ENCODE measurements at regions not wholly inside any gene's neighbourhood (a gene's known extent, or its start where the extent isn't known, plus 50 kb on each side); places are given as distances from the start of the nearest gene placed in this dataset.

- Histone ChIP-seq H3K4me3 (ENCODE audit: low read length) (no peak overlapping the region), H3K27me3 (ENCODE audit: control insufficient read depth in 1 of 2, insufficient read depth in 2 of 2, low read length in 2 of 2) (no peaks in the 10 kb centered on the region), H3K27ac (ENCODE audit: low read depth in 1 of 2, low read length in 2 of 2) (no peak overlapping the region), H3K9me3 (ENCODE audit: control insufficient read depth in 1 of 2, insufficient read depth in 1 of 2, low read length in 2 of 2) (no peaks in the 10 kb centered on the region), H3K4me1 (ENCODE audit: insufficient read depth, low read length) (no peaks in the 10 kb centered on the region), H3K36me3 (ENCODE audit: insufficient read depth, low read length) (no peaks in the 10 kb centered on the region)
- no peaks in the 10 kb centered on the region for H3K4me1 Mint-ChIP-seq (ENCODE audit: low read depth)
- no peaks in the 10 kb centered on the region for H3K27me3 Mint-ChIP-seq
- TF ChIP-seq, protein P1, sequence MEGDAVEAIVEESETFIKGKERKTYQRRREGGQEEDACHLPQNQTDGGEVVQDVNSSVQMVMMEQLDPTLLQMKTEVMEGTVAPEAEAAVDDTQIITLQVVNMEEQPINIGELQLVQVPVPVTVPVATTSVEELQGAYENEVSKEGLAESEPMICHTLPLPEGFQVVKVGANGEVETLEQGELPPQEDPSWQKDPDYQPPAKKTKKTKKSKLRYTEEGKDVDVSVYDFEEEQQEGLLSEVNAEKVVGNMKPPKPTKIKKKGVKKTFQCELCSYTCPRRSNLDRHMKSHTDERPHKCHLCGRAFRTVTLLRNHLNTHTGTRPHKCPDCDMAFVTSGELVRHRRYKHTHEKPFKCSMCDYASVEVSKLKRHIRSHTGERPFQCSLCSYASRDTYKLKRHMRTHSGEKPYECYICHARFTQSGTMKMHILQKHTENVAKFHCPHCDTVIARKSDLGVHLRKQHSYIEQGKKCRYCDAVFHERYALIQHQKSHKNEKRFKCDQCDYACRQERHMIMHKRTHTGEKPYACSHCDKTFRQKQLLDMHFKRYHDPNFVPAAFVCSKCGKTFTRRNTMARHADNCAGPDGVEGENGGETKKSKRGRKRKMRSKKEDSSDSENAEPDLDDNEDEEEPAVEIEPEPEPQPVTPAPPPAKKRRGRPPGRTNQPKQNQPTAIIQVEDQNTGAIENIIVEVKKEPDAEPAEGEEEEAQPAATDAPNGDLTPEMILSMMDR (IDR thresholded peaks at IDR 0.05): no peak
- intact Hi-C loops (cut with DNase I, micrococcal nuclease): no loop called here
- H3K9me3 Mint-ChIP-seq: peaks cover 16% of the 10 kb centered on the region
- ChIA-PET POLR2A (no interaction called here), CTCF (no interaction called here)
- no peaks in the 10 kb centered on the region for H3K36me3 Mint-ChIP-seq (ENCODE audit: low read depth)
- ATAC-seq (ENCODE audit: poor library complexity) (no peak), DNase-seq (no peak)
- H3K4me3 Mint-ChIP-seq: no peak overlapping the region
- H3K27ac Mint-ChIP-seq: no peak overlapping the region
These were observed 582.1 kb upstream of the JAG1 start for GRCh38 chr20:11255860-11256259.

DNA sequence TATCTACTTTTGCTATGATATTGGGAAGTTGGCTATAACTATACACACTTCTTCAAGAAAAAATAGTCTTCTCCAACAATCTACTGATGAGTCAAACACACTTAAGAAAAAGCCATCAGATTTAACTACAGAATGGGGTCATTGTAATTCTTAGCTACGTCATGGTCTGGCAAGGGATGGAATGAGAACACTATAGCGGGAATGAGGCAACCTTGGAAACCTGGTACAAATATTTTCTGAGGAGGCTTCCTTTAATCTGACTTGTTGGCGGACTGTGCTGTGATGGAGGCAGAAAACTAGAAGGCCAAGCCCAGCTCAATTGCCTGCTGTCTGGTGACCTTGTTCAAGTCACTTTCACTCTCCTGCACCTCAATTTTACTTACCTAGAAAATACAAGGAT is 586.8 kb upstream of the JAG1 start:
- no peaks in the 10 kb centered on the region for H3K36me3 ChIP-seq (ENCODE audit: insufficient read depth, low read length)
- no peak overlapping the region for H3K4me3 Mint-ChIP-seq
- no peak overlapping the region for H3K27ac Mint-ChIP-seq
- H3K9me3 ChIP-seq (ENCODE audit: control insufficient read depth in 1 of 2, insufficient read depth in 1 of 2, low read length in 2 of 2): peaks cover 0 to 5% of the 10 kb centered on the region in 2 experiments
- peaks cover 11% of the 10 kb centered on the region for H3K9me3 Mint-ChIP-seq
- H3K4me1 ChIP-seq (ENCODE audit: insufficient read depth, low read length): no peaks in the 10 kb centered on the region
- intact Hi-C loops (cut with DNase I, micrococcal nuclease): no loop called here
- no peak for ATAC-seq (ENCODE audit: poor library complexity)
- no peaks in the 10 kb centered on the region for H3K4me1 Mint-ChIP-seq (ENCODE audit: low read depth)
- no peaks in the 10 kb centered on the region for H3K27me3 Mint-ChIP-seq
- ChIA-PET POLR2A (no interaction called here), CTCF (no interaction called here)
- TF ChIP-seq, protein P1 (IDR thresholded peaks at IDR 0.05): no peak
- no peak for DNase-seq
- no peak overlapping the region for H3K27ac ChIP-seq (ENCODE audit: low read depth in 1 of 2, low read length in 2 of 2)
- peaks cover 0 to 2% of the 10 kb centered on the region in 2 experiments for H3K27me3 ChIP-seq (ENCODE audit: control insufficient read depth in 1 of 2, insufficient read depth in 2 of 2, low read length in 2 of 2)
- no peaks in the 10 kb centered on the region for H3K36me3 Mint-ChIP-seq (ENCODE audit: low read depth)
- H3K4me3 ChIP-seq (ENCODE audit: low read length): no peak overlapping the region

DNA sequence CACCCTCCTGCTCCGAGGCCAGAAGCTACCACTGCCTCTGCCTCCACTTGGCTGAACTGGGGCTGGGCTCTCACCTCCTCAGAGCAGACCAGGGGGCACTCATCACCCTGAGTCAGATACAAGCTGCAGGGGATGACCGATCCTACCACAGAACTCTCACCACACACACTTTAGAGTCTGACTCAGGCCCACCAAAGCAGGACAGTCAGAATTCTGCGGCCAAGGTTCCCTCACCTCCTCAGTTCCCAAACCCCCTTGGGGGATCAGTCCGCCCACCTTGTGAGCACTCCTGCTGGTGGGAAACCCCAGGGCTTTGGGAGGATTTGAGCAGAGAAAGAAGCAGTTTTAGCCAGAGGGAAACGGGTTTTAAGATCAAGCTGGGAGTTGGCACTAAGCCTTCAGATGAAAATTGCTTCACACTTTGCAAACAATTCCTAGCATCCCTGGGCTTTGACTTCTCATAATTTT is 587.8 kb upstream of the JAG1 start:
- no peaks in the 10 kb centered on the region for H3K27me3 Mint-ChIP-seq
- no peak overlapping the region for H3K4me3 Mint-ChIP-seq
- Histone ChIP-seq H3K36me3 (ENCODE audit: insufficient read depth, low read length) (no peaks in the 10 kb centered on the region), H3K27ac (ENCODE audit: low read depth in 1 of 2, low read length in 2 of 2) (no peak overlapping the region), H3K4me3 (ENCODE audit: low read length) (no peak overlapping the region), H3K4me1 (ENCODE audit: insufficient read depth, low read length) (no peaks in the 10 kb centered on the region), H3K9me3 (ENCODE audit: control insufficient read depth in 1 of 2, insufficient read depth in 1 of 2, low read length in 2 of 2) (peaks cover 0 to 5% of the 10 kb centered on the region in 2 experiments), H3K27me3 (ENCODE audit: control insufficient read depth in 1 of 2, insufficient read depth in 2 of 2, low read length in 2 of 2) (peaks cover 0 to 2% of the 10 kb centered on the region in 2 experiments)
- DNase-seq (no peak), ATAC-seq (ENCODE audit: poor library complexity) (no peak)
- ChIA-PET CTCF (no interaction called here), POLR2A (no interaction called here)
- intact Hi-C loops (cut with DNase I, micrococcal nuclease): no loop called here
- TF ChIP-seq, protein P1 (IDR thresholded peaks at IDR 0.05): no peak
- no peaks in the 10 kb centered on the region for H3K36me3 Mint-ChIP-seq (ENCODE audit: low read depth)
- H3K27ac Mint-ChIP-seq: no peak overlapping the region
- H3K9me3 Mint-ChIP-seq: peaks cover 9% of the 10 kb centered on the region
- no peaks in the 10 kb centered on the region for H3K4me1 Mint-ChIP-seq (ENCODE audit: low read depth)

All from CD4-positive, alpha-beta T cell (primary cell).